Mesothelial cell of epicardium (in vitro differentiated cells): ENCODE measurements at regions not wholly inside any gene's neighbourhood (a gene's known extent, or its start where the extent isn't known, plus 50 kb on each side); places are given as distances from the start of the nearest gene placed in this dataset.

Experiments used
- DNase-seq, 2 experiments: peaks; one replicate each; pipeline ENCODE4 v3.0.0; 2021; ENCODE audit warnings: low spot score in 2 of 2; ENCODE audit not compliant: unreplicated experiment in 2 of 2
- H3K27ac Mint-ChIP-seq: 2 replicates; pipeline ENCODE4 v1.8.0; 2021; ENCODE audit warnings: mixed read lengths
- H3K27me3 Mint-ChIP-seq: 2 replicates; pipeline ENCODE4 v1.8.0; 2021; ENCODE audit warnings: low read depth, mixed read lengths
- H3K36me3 Mint-ChIP-seq: 2 replicates; pipeline ENCODE4 v1.8.0; 2021; ENCODE audit warnings: mixed read lengths
- H3K4me1 Mint-ChIP-seq: 2 replicates; pipeline ENCODE4 v1.8.0; 2021; ENCODE audit warnings: mixed read lengths
- H3K4me3 Mint-ChIP-seq: 2 replicates; pipeline ENCODE4 v1.8.0; 2021; ENCODE audit warnings: mild to moderate bottlenecking, moderate library complexity, mixed read lengths
- H3K9me3 Mint-ChIP-seq: 2 replicates; pipeline ENCODE4 v1.8.0; 2021; ENCODE audit warnings: mixed read lengths
- CTCF ChIP-seq: fragments of 200-600 bp; sonication (generic); IDR thresholded peaks from one replicate; pipeline ENCODE4 v1.5.0; 2021; ENCODE audit warnings: antibody characterized with exemption; ENCODE audit not compliant: unreplicated experiment

DNA sequence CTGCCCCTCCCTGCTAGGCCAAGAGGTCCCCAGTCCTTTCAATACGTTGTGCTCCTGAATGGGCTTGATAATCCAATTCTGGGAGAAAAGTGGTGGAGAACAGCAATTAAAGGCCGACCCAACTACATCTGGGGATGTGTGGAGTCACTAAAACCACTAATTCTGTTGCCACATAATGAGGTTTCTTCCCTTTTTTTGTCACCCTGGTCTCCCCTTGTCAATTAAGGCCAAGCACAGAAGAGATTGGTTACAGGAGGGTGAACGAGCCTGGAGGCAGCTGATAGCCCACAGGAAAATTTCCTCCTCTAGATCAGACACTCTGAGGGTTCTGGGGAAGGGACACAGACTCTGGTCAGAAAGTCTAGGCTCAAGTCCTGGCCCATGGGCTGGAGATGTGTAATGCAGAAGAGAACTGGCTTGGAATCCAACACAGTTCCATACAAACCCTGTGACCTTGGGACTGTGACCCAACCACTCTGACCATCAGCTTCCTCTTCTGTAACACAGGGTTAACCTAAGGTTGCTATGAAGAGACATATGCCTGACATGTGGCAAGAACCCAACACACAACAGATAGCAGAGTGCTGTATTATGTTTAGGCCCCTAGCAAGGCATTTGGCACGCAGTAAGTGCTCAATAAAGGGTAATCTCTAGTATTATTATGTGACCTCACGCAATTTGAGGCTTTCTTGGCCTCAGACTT is 146.4 kb downstream of the CHST1 start:
- TF ChIP-seq CTCF, result no peak
- no peak for DNase-seq
- H3K9me3 Mint-ChIP-seq, result peaks cover 6% of the 10 kb centered on the region
- H3K27ac Mint-ChIP-seq, result no peak overlapping the region
- H3K36me3 Mint-ChIP-seq, result no peaks in the 10 kb centered on the region
- H3K27me3 Mint-ChIP-seq, result peaks cover 21% of the 10 kb centered on the region
- no peaks in the 10 kb centered on the region for H3K4me1 Mint-ChIP-seq
- no peak overlapping the region for H3K4me3 Mint-ChIP-seq

DNA sequence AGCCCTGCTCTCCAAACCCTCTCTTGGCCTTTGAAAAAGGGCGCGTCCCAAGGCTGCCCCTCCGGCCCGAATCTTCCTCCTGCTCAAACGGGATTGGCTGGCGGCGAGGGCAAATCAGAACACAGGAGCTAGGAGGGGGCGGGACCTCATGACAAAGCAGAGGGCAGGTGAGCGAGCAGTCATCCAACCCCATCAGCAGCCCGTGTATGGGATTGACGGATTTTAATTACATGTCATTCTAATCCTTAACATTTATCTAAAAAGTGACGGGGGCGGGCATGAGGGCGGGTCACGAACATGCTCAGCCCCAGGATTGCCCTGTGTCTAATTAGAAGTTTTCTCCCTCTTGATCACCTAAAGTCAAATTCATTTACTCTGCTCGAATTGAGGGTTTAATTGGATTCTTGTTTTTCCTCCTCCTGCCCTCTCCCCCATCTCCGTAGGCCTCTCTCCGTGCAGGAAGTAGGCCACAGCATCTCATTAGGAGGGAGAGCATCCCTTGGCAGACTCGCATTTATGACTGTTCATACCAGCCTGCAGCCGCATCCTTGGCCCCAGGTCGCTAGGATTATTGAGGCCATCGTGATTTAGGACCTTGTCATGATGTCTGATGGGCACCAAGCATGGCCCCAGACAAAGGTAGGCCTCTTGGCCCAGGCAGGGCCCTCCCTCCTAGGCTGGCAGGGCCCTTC is 147.1 kb downstream of the CHST1 start:
- Mint-ChIP-seq H3K27ac (no peak overlapping the region), H3K27me3 (peaks cover 21% of the 10 kb centered on the region)
- DNase-seq, result no peak

DNA sequence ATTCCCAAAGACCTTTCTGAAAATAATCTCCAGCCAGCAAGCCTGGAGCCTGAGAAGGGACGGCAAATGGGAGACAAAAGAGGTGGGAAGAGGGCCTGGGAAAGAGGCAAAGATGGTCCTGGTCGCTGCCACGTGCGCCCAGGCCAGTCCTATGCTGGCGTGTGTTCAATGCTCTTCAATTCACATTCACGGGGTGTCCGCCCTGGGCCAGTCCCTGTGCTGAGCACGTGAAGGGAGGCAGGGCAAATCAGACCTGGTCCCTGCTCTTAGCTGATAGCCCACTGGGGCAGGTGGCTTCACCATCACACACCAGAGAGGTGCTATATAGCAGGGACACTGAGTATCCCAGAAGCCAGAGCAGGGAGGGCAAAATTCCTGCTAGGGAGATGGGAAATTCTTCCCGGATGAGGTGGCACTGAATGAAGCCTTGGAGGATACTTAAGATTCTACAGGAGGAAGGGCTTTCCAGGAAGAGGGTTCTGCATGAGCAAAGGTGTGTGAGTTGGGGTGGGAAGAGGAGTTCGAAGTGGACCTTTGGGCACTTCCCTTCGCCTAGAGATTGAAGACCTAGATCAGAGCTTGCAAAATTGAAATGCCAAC is 148.2 kb downstream of the CHST1 start:
- TF ChIP-seq CTCF, result no peak
- no peaks in the 10 kb centered on the region for H3K9me3 Mint-ChIP-seq
- no peak overlapping the region for H3K27ac Mint-ChIP-seq

More for the DNA sequence above, 147.1 kb downstream of the CHST1 start:
- Mint-ChIP-seq H3K4me1 (no peaks in the 10 kb centered on the region), H3K4me3 (no peak overlapping the region), H3K36me3 (no peaks in the 10 kb centered on the region), H3K9me3 (peaks cover 6% of the 10 kb centered on the region)
- no peak for TF ChIP-seq CTCF

GRCh38 chr11:45513821-45514340 is 151.5 kb downstream of the CHST1 start:
- Mint-ChIP-seq H3K27ac (no peak overlapping the region), H3K4me1 (no peaks in the 10 kb centered on the region), H3K4me3 (no peak overlapping the region), H3K27me3 (peaks cover 18% of the 10 kb centered on the region), H3K36me3 (no peaks in the 10 kb centered on the region), H3K9me3 (no peaks in the 10 kb centered on the region)
- DNase-seq, result no peak
- no peak for TF ChIP-seq CTCF

More for the DNA sequence above, 148.2 kb downstream of the CHST1 start:
- Mint-ChIP-seq H3K27me3 (peaks cover 17% of the 10 kb centered on the region), H3K36me3 (no peaks in the 10 kb centered on the region), H3K4me3 (no peak overlapping the region), H3K4me1 (no peaks in the 10 kb centered on the region)
- DNase-seq, result no peak

DNA sequence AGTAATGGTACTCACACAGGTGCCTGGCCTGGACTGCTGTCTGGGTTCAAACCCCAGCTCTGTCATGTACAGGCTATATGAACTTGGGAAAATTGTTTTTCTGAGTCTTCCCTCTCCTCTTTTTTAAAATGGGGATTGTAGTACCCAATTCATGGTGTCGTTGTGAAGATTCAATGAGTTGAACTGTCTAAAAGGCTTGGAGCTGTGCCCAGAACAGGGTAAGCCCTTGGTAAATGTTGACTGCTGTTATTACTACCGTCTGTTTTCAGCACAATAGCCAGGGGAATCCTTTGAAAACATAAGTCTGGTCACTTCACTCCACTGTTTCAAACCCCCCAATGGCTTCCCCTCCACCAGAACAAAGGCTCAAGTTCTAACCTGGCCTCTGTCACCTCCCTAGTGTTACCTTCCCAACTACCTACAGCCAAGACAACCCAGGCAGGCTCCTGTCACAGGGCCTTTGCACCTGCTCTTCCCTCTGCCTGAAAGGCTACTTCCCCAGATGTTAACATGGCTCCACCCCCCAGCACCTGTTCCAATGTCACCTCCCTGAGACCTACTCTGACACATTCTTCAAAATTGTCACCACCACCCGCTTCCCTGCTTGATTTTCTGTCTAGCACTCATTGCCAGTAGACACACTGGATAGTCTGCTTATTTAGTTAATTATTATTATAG is 152.8 kb downstream of the CHST1 start:
- Mint-ChIP-seq H3K36me3 (no peaks in the 10 kb centered on the region), H3K27me3 (peaks cover 21% of the 10 kb centered on the region), H3K4me1 (no peaks in the 10 kb centered on the region), H3K27ac (no peak overlapping the region), H3K9me3 (no peaks in the 10 kb centered on the region), H3K4me3 (no peak overlapping the region)
- TF ChIP-seq CTCF, result no peak
- DNase-seq, result no peak
